ENCODE measurements at regions not wholly inside any gene's neighbourhood (a gene's known extent, or its start where the extent isn't known, plus 50 kb on each side); places are given as distances from the start of the nearest gene placed in this dataset.

GRCh38 chr6:125586605-125587004 is 162.8 kb upstream of the HEY2 start:
- Histone ChIP-seq H2BK5ac (ENCODE audit: low read depth, low read length) (no peak overlapping the region), H2BK12ac (ENCODE audit: low read depth, low read length) (no peak overlapping the region), H3K18ac (ENCODE audit: extremely low read depth, low read length) (no peak overlapping the region), H2BK120ac (replicated peaks; ENCODE audit: low read depth, low read length) (no peak overlapping the region), H3K4me3 (ENCODE audit: extremely low read depth in 1 of 4, insufficient read depth in 2 of 4, low read depth in 3 of 4, low read length in 4 of 4) (no peak overlapping the region), H3K36me3 (ENCODE audit: control insufficient read depth in 2 of 4, insufficient read depth in 4 of 4, low read length in 3 of 4) (no peaks in the 10 kb centered on the region), H3K56ac (replicated peaks; ENCODE audit: insufficient read length, low read depth, low read length) (no peak overlapping the region), H3K23ac (ENCODE audit: insufficient read length) (no peak overlapping the region), H3K4me2 (ENCODE audit: insufficient read depth in 1 of 2, low read depth in 2 of 2, low read length in 2 of 2) (no peak overlapping the region), H3K4ac (replicated peaks; ENCODE audit: insufficient read length, low read depth, low read length) (no peak overlapping the region), H3K4me1 (replicated peaks in 1 of 4; ENCODE audit: control insufficient read depth in 3 of 4, insufficient read depth in 4 of 4, low read length in 3 of 4) (peaks cover 0 to 12% (median 7%) of the 10 kb centered on the region in 4 experiments; a peak in 4 of 7 replicates), H3K27ac (ENCODE audit: low read depth, low read length) (no peak overlapping the region), H2AK5ac (ENCODE audit: low read depth, low read length) (no peak overlapping the region), H3K9me3 (ENCODE audit: insufficient read depth in 2 of 2, low read depth in 1 of 2, low read length in 1 of 2) (no peaks in the 10 kb centered on the region; a peak in 1 of 4 replicates), H2AFZ (ENCODE audit: low read length) (no peak overlapping the region), H3K27me3 (replicated peaks in 1 of 4; ENCODE audit: control insufficient read depth in 3 of 4, extremely low read depth in 1 of 4, insufficient read depth in 3 of 4, low read length in 3 of 4) (no peaks in the 10 kb centered on the region), H4K20me1 (replicated peaks in 1 of 2; ENCODE audit: control insufficient read depth in 1 of 2, insufficient read depth in 2 of 2, low read length in 2 of 2) (no peaks in the 10 kb centered on the region), H3K9ac (replicated peaks in 1 of 4; ENCODE audit: extremely low read depth in 1 of 4, low read depth in 3 of 4, low read length in 3 of 4) (no peak overlapping the region), H3K79me1 (ENCODE audit: low read depth, low read length) (no peaks in the 10 kb centered on the region), H2BK20ac (ENCODE audit: low read length) (no peak overlapping the region), H4K91ac (replicated peaks; ENCODE audit: insufficient read length, low read length) (no peak overlapping the region), H3K79me2 (ENCODE audit: control insufficient read depth in 1 of 2, insufficient read depth in 2 of 2, low read length in 2 of 2) (no peaks in the 10 kb centered on the region), H4K5ac (ENCODE audit: insufficient read length, low read depth, low read length) (no peak overlapping the region), H2BK15ac (ENCODE audit: low read length) (no peak overlapping the region), H3K23me2 (ENCODE audit: low read depth, low read length) (no peaks in the 10 kb centered on the region), H3K14ac (ENCODE audit: insufficient read length) (no peak overlapping the region), H4K8ac (ENCODE audit: extremely low read depth, insufficient read depth, low read length) (no peak overlapping the region)
- DNase-seq (ENCODE audit: low read depth in 1 of 2, low spot score in 2 of 2) (no peak), FAIRE-seq (no peak)
- ChIA-PET CTCF (ENCODE audit: partially characterized antibody) (interaction anchor here (0.6 to 2.3 kb wide), 6 partner anchors 9 to 172 kb away, joined by 3 to 11 read pairs (median 3); no protein-coding TSS in a partner anchor), POLR2A (ENCODE audit: partially characterized antibody) (no interaction called here)
- TF ChIP-seq SAP30 (IDR thresholded peaks at IDR 0.05; ENCODE audit: insufficient read depth, insufficient replicate concordance, low read length): no peak
- no peak for TF ChIP-seq JUND (IDR thresholded peaks at IDR 0.05; ENCODE audit: low read length)
- TF ChIP-seq POU5F1 (IDR thresholded peaks at IDR 0.05; ENCODE audit: low read depth, low read length): no peak
- TF ChIP-seq RBBP5 (IDR thresholded peaks at IDR 0.05; ENCODE audit: borderline replicate concordance, low read depth, low read length): no peak
- TF ChIP-seq RXRA (IDR thresholded peaks at IDR 0.05; ENCODE audit: insufficient read depth, low read depth, low read length): no peak
- TF ChIP-seq CHD1 (IDR thresholded peaks at IDR 0.05; ENCODE audit: low read depth, low read length): no peak
- TF ChIP-seq, protein P1, sequence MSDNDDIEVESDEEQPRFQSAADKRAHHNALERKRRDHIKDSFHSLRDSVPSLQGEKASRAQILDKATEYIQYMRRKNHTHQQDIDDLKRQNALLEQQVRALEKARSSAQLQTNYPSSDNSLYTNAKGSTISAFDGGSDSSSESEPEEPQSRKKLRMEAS (IDR thresholded peaks at IDR 0.05): no peak
- no peak for TF ChIP-seq POLR2AphosphoS5 (IDR thresholded peaks at IDR 0.05; ENCODE audit: low read depth, low read length)
- no peak for TF ChIP-seq MAFK (IDR thresholded peaks at IDR 0.05; ENCODE audit: low read depth, low read length)
- no peak for TF ChIP-seq CREB1 (IDR thresholded peaks at IDR 0.05)
- TF ChIP-seq NANOG (IDR thresholded peaks at IDR 0.05; ENCODE audit: insufficient read depth, low read depth, low read length, poor library complexity, severe bottlenecking): no peak
- no peak for TF ChIP-seq KDM5A (IDR thresholded peaks at IDR 0.05; ENCODE audit: low read length)
- no peak for TF ChIP-seq GTF2F1 (IDR thresholded peaks at IDR 0.05; ENCODE audit: borderline replicate concordance, low read depth, low read length)
- TF ChIP-seq CBX5 (IDR thresholded peaks at IDR 0.05; ENCODE audit: low read depth, low read length): no peak
- no peak for TF ChIP-seq CEBPB (IDR thresholded peaks at IDR 0.05; ENCODE audit: low read depth, low read length)
- 100% methylated on average over 1 of the region's 1 CpG; no CpG with 5 or more reads in 1 of the 2 experiments for WGBS, 2 experiments (ENCODE audit: extremely low coverage in 1 of 2, insufficient coverage in 1 of 2, insufficient read length in 1 of 2, insufficient replicate concordance in 2 of 2, low coverage in 1 of 2, low lambda C conversion rate in 2 of 2, missing lambda C conversion rate in 1 of 2)

Data from H1 (cell line).